Esophagus muscularis mucosa (tissue), 4 donors: ENCODE measurements at regions not wholly inside any gene's neighbourhood (a gene's known extent, or its start where the extent isn't known, plus 50 kb on each side); places are given as distances from the start of the nearest gene placed in this dataset.

Source experiments
- DNase-seq: peaks from one replicate; pipeline ENCODE4 v3.0.0-alpha.2; 2017; ENCODE audit errors: extremely low spot score
- H3K27ac ChIP-seq, 4 donors: fragments of 200-600 bp; sonication (generic); replicated peaks in 1 of 4; 1 replicate in 3 of 4; 2 replicates in 1 of 4; pipeline ENCODE4 v1.5.1; 2016 to 2019; ENCODE audit warnings: mild to moderate bottlenecking in 1 of 4
- H3K27me3 ChIP-seq, 4 donors: fragments of 200-600 bp; sonication (generic); one replicate each; pipeline versions ENCODE4 v1.5.1 to v1.6.0; 2016 to 2019
- H3K36me3 ChIP-seq, 4 donors: fragments of 200-600 bp; sonication (generic); one replicate each; pipeline ENCODE4 v1.5.1; 2016 to 2019
- H3K4me1 ChIP-seq, 4 donors: fragments of 200-600 bp; sonication (generic); one replicate each; pipeline ENCODE4 v1.5.1; 2016 to 2019
- H3K4me3 ChIP-seq, 4 donors: fragments of 200-600 bp; sonication (generic); 1 replicate in 2 of 4; 2 replicates in 2 of 4; pipeline ENCODE4 v1.5.1; 2016 to 2019; ENCODE audit warnings: mild to moderate bottlenecking in 4 of 4, moderate library complexity in 1 of 4
- H3K9me3 ChIP-seq, 4 donors: fragments of 200-600 bp; sonication (generic); 1 replicate in 3 of 4; 2 replicates in 1 of 4; pipeline ENCODE4 v1.5.1; 2016 to 2019
- EP300 ChIP-seq: sonication (generic); formaldehyde crosslinking; IDR thresholded peaks from one replicate; pipeline ENCODE4 v1.6.1; 2017; ENCODE audit warnings: antibody characterized with exemption
- POLR2A ChIP-seq: fragments of 450-650 bp; IDR thresholded peaks from one replicate; pipeline ENCODE4 v1.6.1; 2017; ENCODE audit warnings: antibody characterized with exemption, moderate library complexity, mild to moderate bottlenecking, low read depth
- POLR2AphosphoS5 ChIP-seq, 2 donors: sonication (generic); formaldehyde crosslinking; IDR thresholded peaks; one replicate each; pipeline ENCODE4 v1.6.1; 2017; ENCODE audit warnings: antibody characterized with exemption in 2 of 2
- WGBS: methylation state at CpG from one replicate; pipeline ENCODE4 v1.1.5; 2018; 5-methylcytosine and 5-hydroxymethylcytosine counted together
- intact Hi-C: fragments of 100-400 bp; cut with DNase I; formaldehyde crosslinking; loops from one replicate; pipeline ENCODE4 v1.15.1; 2023
- TF ChIP-seq, protein P1 (sequence below), 3 experiments: fragments of 200-600 bp in 2 of 3; fragments of 450-650 bp in 1 of 3; sonication (generic) in 2 of 3; IDR thresholded peaks; one replicate each; pipeline ENCODE4 v1.5.1; 2017 to 2019; ENCODE audit warnings: antibody characterized with exemption in 3 of 3, mild to moderate bottlenecking in 2 of 3, moderate library complexity in 1 of 3

DNA sequence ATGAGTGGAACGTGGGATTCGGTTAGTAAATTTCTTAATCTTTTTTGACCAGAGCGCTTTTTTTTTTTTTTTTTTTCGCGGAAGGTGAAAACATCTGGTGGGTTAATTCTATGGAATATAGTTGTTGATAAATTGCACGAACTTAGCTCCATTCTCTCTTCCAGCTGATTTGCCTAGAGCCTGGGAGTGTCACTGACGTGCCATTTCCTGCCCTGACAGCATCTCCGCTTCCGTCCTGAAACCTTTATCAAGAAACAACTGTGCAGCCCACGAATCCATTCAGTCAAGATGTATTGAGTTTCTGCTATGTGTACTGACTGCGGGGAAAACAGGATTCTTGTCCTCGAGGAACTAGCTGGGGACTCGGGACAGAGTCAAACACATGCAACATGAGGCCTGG, 59.5 kb upstream of the TGM3 start:
- Histone ChIP-seq H3K27ac (no peak overlapping the region), H3K9me3 (no peaks in the 10 kb centered on the region), H3K4me1 (no peaks in the 10 kb centered on the region), H3K4me3 (no peak overlapping the region), H3K27me3 (no peaks in the 10 kb centered on the region), H3K36me3 (no peaks in the 10 kb centered on the region)
- 46% methylated on average over 13 of the region's 13 CpGs for WGBS
- TF ChIP-seq POLR2AphosphoS5 (IDR thresholded peaks at IDR 0.05) (no peak), POLR2A (no peak), EP300 (no peak)
- TF ChIP-seq, protein P1, sequence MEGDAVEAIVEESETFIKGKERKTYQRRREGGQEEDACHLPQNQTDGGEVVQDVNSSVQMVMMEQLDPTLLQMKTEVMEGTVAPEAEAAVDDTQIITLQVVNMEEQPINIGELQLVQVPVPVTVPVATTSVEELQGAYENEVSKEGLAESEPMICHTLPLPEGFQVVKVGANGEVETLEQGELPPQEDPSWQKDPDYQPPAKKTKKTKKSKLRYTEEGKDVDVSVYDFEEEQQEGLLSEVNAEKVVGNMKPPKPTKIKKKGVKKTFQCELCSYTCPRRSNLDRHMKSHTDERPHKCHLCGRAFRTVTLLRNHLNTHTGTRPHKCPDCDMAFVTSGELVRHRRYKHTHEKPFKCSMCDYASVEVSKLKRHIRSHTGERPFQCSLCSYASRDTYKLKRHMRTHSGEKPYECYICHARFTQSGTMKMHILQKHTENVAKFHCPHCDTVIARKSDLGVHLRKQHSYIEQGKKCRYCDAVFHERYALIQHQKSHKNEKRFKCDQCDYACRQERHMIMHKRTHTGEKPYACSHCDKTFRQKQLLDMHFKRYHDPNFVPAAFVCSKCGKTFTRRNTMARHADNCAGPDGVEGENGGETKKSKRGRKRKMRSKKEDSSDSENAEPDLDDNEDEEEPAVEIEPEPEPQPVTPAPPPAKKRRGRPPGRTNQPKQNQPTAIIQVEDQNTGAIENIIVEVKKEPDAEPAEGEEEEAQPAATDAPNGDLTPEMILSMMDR (IDR thresholded peaks at IDR 0.05), result no peak
- intact Hi-C loops, result no loop called here
- DNase-seq, result no peak

DNA sequence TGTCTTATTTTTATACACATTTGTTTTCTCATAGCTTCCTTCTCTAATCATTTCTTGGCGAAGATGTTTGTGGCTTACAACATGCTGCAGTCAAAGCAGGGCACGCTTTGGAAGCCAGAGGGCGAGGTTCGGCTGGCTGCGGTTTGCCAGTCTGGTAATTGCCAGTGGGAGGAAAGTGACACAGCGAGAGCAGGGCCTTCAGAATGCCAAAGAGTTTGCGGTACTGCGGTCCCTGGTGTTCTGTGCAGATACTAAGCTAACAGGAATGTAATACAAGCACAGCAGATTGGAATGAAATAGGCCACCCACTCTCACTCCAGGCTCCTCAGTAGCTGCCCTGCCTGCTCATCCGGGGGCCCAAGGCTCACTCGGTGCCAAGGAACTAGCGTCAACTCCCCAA, 58.7 kb upstream of the TGM3 start:
- intact Hi-C loops, result no loop called here
- Histone ChIP-seq H3K27ac (no peak overlapping the region), H3K4me1 (no peaks in the 10 kb centered on the region), H3K9me3 (no peaks in the 10 kb centered on the region), H3K27me3 (no peaks in the 10 kb centered on the region), H3K4me3 (no peak overlapping the region), H3K36me3 (no peaks in the 10 kb centered on the region)
- DNase-seq, result no peak
- TF ChIP-seq POLR2AphosphoS5 (IDR thresholded peaks at IDR 0.05) (no peak), POLR2A (no peak), EP300 (no peak)
- TF ChIP-seq, protein P1 (IDR thresholded peaks at IDR 0.05), result no peak
- 61% methylated on average over 11 of the region's 11 CpGs for WGBS

DNA sequence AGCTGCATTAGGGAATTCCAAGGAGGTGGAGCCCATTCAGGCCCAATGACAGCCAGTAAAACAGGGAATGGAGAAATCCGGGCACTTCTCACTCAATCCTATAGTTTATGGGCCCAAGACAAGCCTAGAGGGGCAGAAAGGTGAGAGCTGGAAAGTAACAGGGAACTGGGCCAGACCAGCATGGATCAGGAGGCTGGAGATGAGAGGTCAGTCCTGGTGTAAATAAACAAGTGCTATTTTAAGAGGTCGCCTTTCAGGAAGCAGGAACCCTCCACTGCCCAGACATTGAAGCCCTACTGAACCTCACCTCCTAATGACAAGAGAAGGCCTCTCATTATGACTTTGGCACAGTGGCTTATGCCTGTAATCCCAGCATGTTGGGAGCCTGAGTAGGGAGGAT, 57.2 kb upstream of the TGM3 start:
- TF ChIP-seq POLR2AphosphoS5 (IDR thresholded peaks at IDR 0.05) (no peak), POLR2A (no peak), EP300 (no peak)
- TF ChIP-seq, protein P1 (IDR thresholded peaks at IDR 0.05), result no peak
- Histone ChIP-seq H3K4me3 (no peak overlapping the region), H3K36me3 (no peaks in the 10 kb centered on the region), H3K27ac (no peak overlapping the region), H3K9me3 (no peaks in the 10 kb centered on the region), H3K4me1 (no peaks in the 10 kb centered on the region), H3K27me3 (peaks cover 0 to under 1% (median 0%) of the 10 kb centered on the region in 4 donors)
- no peak for DNase-seq
- intact Hi-C loops, result no loop called here
- 73% methylated on average over 1 of the region's 2 CpGs for WGBS

DNA sequence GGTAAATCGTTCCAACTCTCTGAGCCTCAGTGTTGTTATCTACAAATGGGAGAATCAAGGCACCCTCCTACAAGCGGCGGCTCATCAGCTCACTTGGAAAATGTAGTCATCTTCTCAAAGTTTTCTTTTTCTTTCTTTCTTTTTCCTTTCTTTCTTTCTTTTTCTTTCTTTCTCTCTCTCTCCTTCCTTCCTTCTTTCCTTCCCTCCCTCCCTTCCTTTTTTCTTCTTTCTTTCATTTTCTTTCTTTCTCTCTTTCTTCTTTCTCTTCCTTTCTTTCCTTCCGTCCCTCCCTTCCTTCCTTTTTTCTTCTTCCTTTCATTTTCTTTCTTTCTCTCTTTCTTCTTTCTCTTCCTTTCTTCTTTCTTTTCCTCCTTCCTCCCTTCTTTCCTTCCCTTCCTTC, 55.0 kb upstream of the TGM3 start:
- H3K4me1 ChIP-seq, result no peaks in the 10 kb centered on the region
- WGBS, result 79% methylated on average over 3 of the region's 4 CpGs
- intact Hi-C loops, result no loop called here
- H3K27me3 ChIP-seq, result peaks cover 0 to 11% (median 0%) of the 10 kb centered on the region in 4 donors
- H3K27ac ChIP-seq, result no peak overlapping the region
- no peaks in the 10 kb centered on the region for H3K9me3 ChIP-seq
- H3K36me3 ChIP-seq, result no peaks in the 10 kb centered on the region
- no peak overlapping the region for H3K4me3 ChIP-seq
- TF ChIP-seq POLR2AphosphoS5 (IDR thresholded peaks at IDR 0.05), result no peak
- TF ChIP-seq, protein P1 (IDR thresholded peaks at IDR 0.05), result no peak
- TF ChIP-seq POLR2A, result no peak
- TF ChIP-seq EP300, result no peak
- no peak for DNase-seq

DNA sequence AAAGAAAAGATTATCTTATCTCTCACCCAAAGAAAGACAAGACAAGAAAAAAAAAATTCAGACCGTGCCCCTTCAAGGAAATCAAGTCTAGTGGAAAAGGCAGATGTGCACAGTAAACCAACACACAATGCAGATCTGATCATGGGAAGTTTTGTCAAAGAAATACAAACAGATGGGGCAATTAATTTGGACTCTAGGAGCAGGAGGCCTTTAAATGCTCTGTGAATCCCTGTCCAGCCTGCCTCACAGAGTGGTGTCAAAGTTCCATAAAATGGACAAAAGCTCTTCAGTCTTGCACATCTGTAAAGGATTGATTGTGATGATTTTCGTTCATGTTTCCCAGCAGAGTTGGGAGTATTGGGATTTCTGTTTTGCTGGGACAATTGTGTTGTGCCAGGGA, 53.1 kb upstream of the TGM3 start:
- Histone ChIP-seq H3K27ac (no peak overlapping the region), H3K36me3 (no peaks in the 10 kb centered on the region), H3K4me3 (no peak overlapping the region), H3K9me3 (no peaks in the 10 kb centered on the region), H3K4me1 (no peaks in the 10 kb centered on the region), H3K27me3 (peaks cover 0 to 19% (median 0%) of the 10 kb centered on the region in 4 donors)
- WGBS, result 53% methylated on average over 2 of the region's 2 CpGs
- DNase-seq, result no peak
- intact Hi-C loops, result no loop called here
- no peak for TF ChIP-seq POLR2A
- TF ChIP-seq POLR2AphosphoS5 (IDR thresholded peaks at IDR 0.05), result no peak
- TF ChIP-seq EP300, result no peak
- TF ChIP-seq, protein P1 (IDR thresholded peaks at IDR 0.05), result no peak
